Ovary (tissue), 7 donors: ENCODE measurements at regions not wholly inside any gene's neighbourhood (a gene's known extent, or its start where the extent isn't known, plus 50 kb on each side); places are given as distances from the start of the nearest gene placed in this dataset.

Experiments used
- DNase-seq, 5 donors: peaks; one replicate each; pipeline ENCODE4 v3.0.0-alpha.2; 2019 to 2020
- H3K27ac ChIP-seq, 2 donors: fragments of 200-600 bp; one replicate each; pipeline versions ENCODE4 v1.5.1 to v1.8.0; 2019 to 2022
- H3K27me3 ChIP-seq: fragments of 200-600 bp; one replicate; pipeline ENCODE4 v1.8.0; 2022
- H3K36me3 ChIP-seq: fragments of 200-600 bp; sonication (generic); one replicate; pipeline ENCODE4 v1.5.1; 2019
- H3K4me1 ChIP-seq: one replicate; pipeline ENCODE4 v1.8.1; 2013; ENCODE audit warnings: mild to moderate bottlenecking, moderate library complexity; ENCODE audit not compliant: insufficient read depth
- H3K4me3 ChIP-seq: fragments of 200-600 bp; sonication (generic); one replicate; pipeline ENCODE4 v1.5.1; 2017
- H3K9me3 ChIP-seq, 2 donors: fragments of 200-600 bp in 1 of 2; sonication (generic) in 1 of 2; one replicate each; pipeline versions ENCODE4 v1.5.1 to v1.8.1; 2013 to 2019; ENCODE audit warnings: mild to moderate bottlenecking in 1 of 2, moderate library complexity in 1 of 2
- EP300 ChIP-seq: sonication (generic); formaldehyde crosslinking; IDR thresholded peaks from one replicate; pipeline ENCODE4 v1.6.1; 2017; ENCODE audit warnings: antibody characterized with exemption
- POLR2A ChIP-seq: fragments of 450-650 bp; IDR thresholded peaks from one replicate; pipeline ENCODE4 v1.6.1; 2017; ENCODE audit warnings: antibody characterized with exemption, mild to moderate bottlenecking, moderate library complexity
- WGBS, 3 donors: extraction: QIAGEN DNeasy Blood & Tissue Kit in 1 of 3; methylation state at CpG; one replicate each; pipeline versions ENCODE4 v1.1.5 to v1.1.7; 2013 to 2017; 5-methylcytosine and 5-hydroxymethylcytosine counted together
- intact Hi-C, 4 donors: fragments of 100-400 bp; cut with DNase I; formaldehyde crosslinking; loops; one replicate each; pipeline versions ENCODE4 v1.11.0 to v1.15.1; 2022 to 2023
- TF ChIP-seq, protein P1 (sequence below), 3 donors: fragments of 450-650 bp in 2 of 3; fragments of 200-600 bp in 1 of 3; IDR thresholded peaks; one replicate each; pipeline versions ENCODE4 v1.5.1 to v1.8.0; 2016 to 2022; ENCODE audit warnings: antibody characterized with exemption in 3 of 3, mild to moderate bottlenecking in 1 of 3
- donor health status: DM: no; HTN: no; CAD: no; lungs with moderate emphysema.
- donor health status: DM: no; HTN: no; CAD: no.
- donor health status: Bipolar disorder and iron deficiency.
- donor health status: DM: no; HTN: no; CAD: no.
- donor health status: DM: yes; HTN: yes; CAD: no.

DNA sequence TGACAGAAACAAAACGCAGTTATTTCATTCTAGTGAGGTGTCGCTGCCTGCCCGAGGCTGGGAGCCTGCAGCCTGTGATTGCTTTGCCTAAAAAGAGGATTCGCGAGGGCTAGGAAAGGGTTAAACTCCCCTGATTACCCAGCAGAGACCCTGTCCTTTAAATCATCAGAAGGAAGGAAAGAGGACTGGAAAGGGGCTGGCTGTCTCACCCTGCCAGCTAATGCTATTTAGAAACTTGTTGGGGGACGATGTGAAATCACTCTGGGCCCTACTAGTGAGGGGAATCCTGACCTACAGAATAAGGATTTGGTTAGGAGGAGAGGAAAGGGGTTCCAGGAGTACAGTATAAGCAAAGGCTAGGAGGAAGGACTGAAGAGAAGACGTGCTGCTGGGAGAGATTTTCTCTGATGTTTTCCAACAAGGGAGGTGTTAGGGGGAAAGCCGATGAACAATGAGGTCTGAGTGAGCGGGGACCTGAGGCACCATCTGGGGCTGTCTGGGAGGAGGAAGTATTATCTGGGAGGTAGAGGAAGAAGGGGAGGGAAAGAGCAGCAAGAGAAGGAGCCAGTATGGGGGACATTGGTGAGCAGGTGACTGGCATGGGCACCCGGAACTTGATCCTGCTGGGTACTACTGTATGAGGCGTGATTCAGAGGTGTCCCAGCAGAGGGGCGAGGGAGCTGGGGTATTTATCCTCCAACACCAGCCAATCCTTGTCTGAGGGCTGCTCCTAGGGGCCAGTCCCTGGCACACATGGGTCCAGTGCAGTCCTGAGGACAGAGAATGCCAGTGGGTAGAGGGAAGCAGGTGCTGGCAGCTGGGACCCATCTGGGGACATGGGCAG lies 55.7 kb upstream of the PTPRS start:
- intact Hi-C loops: no loop called here
- no peak for DNase-seq
- Histone ChIP-seq H3K4me3 (no peak overlapping the region), H3K36me3 (no peaks in the 10 kb centered on the region), H3K27ac (no peak overlapping the region), H3K27me3 (no peaks in the 10 kb centered on the region), H3K4me1 (no peaks in the 10 kb centered on the region), H3K9me3 (no peaks in the 10 kb centered on the region)
- TF ChIP-seq EP300 (no peak), POLR2A (no peak)
- TF ChIP-seq, protein P1, sequence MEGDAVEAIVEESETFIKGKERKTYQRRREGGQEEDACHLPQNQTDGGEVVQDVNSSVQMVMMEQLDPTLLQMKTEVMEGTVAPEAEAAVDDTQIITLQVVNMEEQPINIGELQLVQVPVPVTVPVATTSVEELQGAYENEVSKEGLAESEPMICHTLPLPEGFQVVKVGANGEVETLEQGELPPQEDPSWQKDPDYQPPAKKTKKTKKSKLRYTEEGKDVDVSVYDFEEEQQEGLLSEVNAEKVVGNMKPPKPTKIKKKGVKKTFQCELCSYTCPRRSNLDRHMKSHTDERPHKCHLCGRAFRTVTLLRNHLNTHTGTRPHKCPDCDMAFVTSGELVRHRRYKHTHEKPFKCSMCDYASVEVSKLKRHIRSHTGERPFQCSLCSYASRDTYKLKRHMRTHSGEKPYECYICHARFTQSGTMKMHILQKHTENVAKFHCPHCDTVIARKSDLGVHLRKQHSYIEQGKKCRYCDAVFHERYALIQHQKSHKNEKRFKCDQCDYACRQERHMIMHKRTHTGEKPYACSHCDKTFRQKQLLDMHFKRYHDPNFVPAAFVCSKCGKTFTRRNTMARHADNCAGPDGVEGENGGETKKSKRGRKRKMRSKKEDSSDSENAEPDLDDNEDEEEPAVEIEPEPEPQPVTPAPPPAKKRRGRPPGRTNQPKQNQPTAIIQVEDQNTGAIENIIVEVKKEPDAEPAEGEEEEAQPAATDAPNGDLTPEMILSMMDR (IDR thresholded peaks at IDR 0.05): no peak
- 9 to 14% (median 10%) methylated on average over 12 of the region's 12 CpGs for WGBS, 3 donors

DNA sequence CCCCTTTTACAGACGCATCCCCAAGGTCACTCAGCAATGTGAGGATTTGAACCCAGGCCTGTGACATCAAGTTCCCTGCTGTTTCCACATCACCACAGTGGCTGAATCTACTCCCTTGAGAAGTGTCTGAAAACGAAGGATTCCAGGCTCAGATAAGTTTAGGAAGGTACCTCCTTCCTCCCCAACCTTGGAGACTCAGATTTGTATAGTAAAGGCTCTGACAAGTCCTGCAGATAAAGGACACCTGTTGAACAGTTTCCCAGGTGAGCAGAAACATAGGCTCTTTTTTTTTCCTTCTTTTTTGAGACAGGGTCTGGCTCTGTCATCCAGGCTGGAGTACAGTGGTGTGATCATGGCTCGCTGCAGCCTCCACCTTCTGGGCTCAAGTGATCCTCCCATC lies 56.4 kb upstream of the PTPRS start:
- no peaks in the 10 kb centered on the region for H3K27me3 ChIP-seq
- H3K27ac ChIP-seq: no peak overlapping the region
- H3K36me3 ChIP-seq: no peaks in the 10 kb centered on the region
- no peaks in the 10 kb centered on the region for H3K9me3 ChIP-seq
- TF ChIP-seq EP300 (no peak), POLR2A (no peak)
- TF ChIP-seq, protein P1 (IDR thresholded peaks at IDR 0.05): no peak
- WGBS, 3 donors: 48 to 66% (median 53%) methylated on average over 2 to 3 of the region's 3 CpGs
- no peak overlapping the region for H3K4me3 ChIP-seq
- DNase-seq: no peak
- H3K4me1 ChIP-seq: no peaks in the 10 kb centered on the region
- intact Hi-C loops: no loop called here

DNA sequence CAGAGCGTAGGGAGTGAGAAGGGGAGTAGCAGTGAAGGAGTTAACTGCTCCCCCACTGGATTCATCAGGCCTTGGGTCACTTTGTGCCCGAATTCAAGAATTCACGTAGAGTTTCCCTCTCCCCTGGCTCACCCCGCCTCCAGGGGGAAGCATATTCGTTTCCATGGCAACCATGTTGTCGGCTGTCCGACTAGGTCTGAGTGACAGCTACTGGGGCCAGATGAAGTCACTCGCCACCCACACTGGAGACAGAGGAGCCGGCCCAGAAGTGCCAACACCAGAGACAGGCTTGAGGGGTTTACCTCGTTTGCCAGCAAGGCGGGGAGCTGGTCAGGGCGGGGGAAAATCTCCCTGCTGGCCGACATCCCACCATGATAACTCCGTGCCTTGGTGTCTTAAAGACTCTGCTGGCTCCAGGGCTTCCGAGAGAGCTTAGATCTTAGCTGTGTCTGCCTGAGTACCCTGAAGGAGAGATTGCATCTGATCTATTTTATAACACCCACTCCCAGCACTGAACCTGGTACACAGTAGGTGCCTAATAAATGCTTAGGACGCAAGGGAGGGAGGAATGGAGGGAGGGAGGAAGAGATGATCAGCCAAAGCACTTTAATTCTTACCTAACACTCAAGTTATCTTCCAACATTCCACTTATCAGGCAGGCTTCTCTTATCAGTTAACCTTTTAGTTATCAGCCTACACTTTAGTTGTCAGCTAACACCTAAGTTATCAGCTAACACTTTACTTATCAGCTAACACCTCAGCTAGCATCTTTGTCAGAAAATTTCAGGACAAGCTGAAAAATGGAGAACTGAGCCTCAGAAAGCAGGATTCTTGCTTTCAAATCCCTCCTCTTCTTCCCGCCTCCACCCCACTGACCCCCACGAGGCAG lies 57.2 kb upstream of the ZNRF4 start:
- TF ChIP-seq, protein P1 (IDR thresholded peaks at IDR 0.05): no peak
- no peak for TF ChIP-seq POLR2A
- TF ChIP-seq EP300: no peak
- H3K36me3 ChIP-seq: no peaks in the 10 kb centered on the region
- no peak for DNase-seq
- H3K4me1 ChIP-seq: no peaks in the 10 kb centered on the region
- no peak overlapping the region for H3K27ac ChIP-seq
- H3K27me3 ChIP-seq: no peaks in the 10 kb centered on the region
- 4 to 6% (median 6%) methylated on average over 18 of the region's 18 CpGs for WGBS, 3 donors
- H3K4me3 ChIP-seq: no peak overlapping the region
- intact Hi-C loops: no loop called here
- no peaks in the 10 kb centered on the region for H3K9me3 ChIP-seq

DNA sequence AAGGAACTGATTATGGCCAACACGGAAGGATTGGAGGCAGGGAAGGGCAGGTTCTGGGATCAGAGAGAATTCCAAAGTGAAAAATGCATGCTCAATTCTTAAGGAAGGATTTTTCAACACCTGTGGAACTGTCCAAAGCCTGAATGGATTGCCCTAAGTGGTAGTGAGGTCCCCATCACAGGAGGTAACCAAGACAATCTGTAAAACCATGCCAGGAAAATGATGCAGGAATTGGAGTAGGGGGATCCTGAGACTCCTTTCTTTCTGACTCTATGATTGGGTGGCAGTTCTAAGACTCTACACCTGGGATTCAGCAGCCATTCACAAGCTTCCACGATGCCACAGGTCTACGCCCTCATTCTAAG lies 56.5 kb upstream of the ZNRF4 start:
- no peaks in the 10 kb centered on the region for H3K4me1 ChIP-seq
- DNase-seq: no peak
- TF ChIP-seq, protein P1 (IDR thresholded peaks at IDR 0.05): no peak
- TF ChIP-seq POLR2A (no peak), EP300 (no peak)
- 62 to 69% (median 63%) methylated on average over 3 of the region's 3 CpGs for WGBS, 3 donors
- intact Hi-C loops: no loop called here
- H3K27me3 ChIP-seq: no peaks in the 10 kb centered on the region
- H3K27ac ChIP-seq: no peak overlapping the region
- H3K9me3 ChIP-seq: no peaks in the 10 kb centered on the region
- no peak overlapping the region for H3K4me3 ChIP-seq
- no peaks in the 10 kb centered on the region for H3K36me3 ChIP-seq
